NCI-H2196 treated with DMSO at 0.1 percent for 48 hours (cell line): ENCODE measurements at regions not wholly inside any gene's neighbourhood (a gene's known extent, or its start where the extent isn't known, plus 50 kb on each side); places are given as distances from the start of the nearest gene placed in this dataset.

ENCODE experiments used
- DNase-seq: peaks from one replicate; lab custom pipeline; 2025; ENCODE audit not compliant: unreplicated experiment; lab: John Stamatoyannopoulos, UW

DNA sequence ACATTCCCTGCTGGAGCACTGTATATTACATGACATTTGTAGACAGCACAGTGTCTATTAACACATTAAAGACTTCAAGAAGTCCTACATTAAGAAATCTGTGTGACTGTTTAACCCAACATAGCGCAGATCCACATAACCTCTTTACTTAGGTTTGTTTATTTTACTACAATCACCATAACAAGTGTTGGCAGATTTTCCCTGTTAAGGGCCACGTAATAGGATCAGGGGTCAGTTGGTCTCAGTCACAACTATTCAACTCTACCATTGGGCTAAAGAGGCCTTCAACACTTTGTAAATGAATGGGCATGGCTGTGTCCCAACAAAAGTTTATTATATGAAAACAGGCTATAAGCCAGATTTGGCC lies 51.3 kb upstream of the ADORA2B start:
- DNase-seq, result no peak

DNA sequence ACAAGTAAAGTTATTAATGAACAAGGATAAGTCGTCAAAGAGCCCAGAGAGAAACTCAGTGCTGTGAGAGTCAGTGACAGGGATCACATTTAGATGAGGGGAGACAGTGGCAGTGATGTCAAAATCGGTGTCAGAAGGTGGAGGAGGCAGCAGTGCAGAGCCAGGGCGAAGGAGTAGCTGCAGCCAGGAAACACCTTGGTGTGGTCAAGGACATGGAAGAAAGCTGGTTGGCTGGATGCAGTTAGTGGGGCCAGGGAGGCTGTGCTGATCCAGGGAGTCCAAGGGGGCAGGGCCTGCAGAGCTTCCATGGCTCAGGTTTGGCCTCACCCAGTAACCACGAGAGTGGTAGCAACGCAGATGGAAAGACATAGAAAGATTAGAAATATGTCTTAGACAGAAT lies 50.7 kb upstream of the ADORA2B start:
- DNase-seq, result no peak

DNA sequence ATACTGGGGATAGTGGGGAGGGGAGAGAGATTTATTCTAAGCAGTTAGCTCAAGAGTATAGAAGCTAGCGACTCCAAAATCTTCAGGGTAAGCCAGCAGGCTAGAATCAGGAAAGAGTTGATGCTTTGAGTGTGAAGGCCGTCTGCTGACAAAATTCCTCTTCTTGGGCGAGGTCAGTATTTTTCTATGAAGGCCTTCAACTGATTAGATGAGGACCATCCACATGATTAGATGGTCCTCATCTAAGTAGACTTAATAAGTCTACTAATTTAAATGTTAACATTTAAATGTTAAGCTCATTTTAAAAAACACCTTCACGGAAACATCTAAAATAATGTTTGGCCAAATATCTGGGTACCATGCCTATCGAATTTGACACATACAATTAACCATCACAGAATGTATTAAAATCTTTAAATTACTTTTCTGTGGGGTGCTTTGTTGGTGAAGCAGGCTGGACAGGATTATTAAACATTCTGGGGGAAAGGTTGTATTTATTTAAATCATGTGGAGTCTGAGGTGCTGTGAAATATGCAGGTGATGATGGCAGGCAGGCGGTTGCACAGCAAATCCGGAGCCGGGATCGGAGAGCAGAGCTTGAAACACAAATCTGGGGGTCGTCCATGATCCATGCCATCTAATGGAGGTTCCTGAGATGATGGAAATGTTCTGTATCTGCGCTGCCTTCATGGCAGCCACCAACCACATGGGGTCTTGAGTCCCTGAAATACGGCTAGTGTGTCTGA lies 49.8 kb upstream of the ADORA2B start:
- no peak for DNase-seq
